ENCODE measurements at regions not wholly inside any gene's neighbourhood (a gene's known extent, or its start where the extent isn't known, plus 50 kb on each side); places are given as distances from the start of the nearest gene placed in this dataset.

- no peak for ATAC-seq
- peaks cover under 1% of the 10 kb centered on the region; the same call in 1 of the 3 replicates for H3K9me3 Mint-ChIP-seq
Measured at GRCh38 chr3:181518222-181518621, 193.5 kb upstream of the SOX2 start.

More at GRCh38 chr3:181518222-181518621, 193.5 kb upstream of the SOX2 start:
- TF ChIP-seq CTCF (conservative IDR thresholded peaks at IDR 0.05; ENCODE audit: low read depth in 2 of 2), result no peak
- TF ChIP-seq EZH2 (IDR thresholded peaks at IDR 0.05; ENCODE audit: low read depth, unreplicated experiment), result no peak
- TF ChIP-seq STAT1 (IDR thresholded peaks at IDR 0.05; ENCODE audit: unreplicated experiment), result no peak
- no peak for TF ChIP-seq REST (IDR thresholded peaks at IDR 0.05; ENCODE audit: unreplicated experiment)
- TF ChIP-seq EZH2phosphoT487 (IDR thresholded peaks at IDR 0.05; ENCODE audit: unreplicated experiment), result no peak
- TF ChIP-seq ZNF462 (CRISPR knock-in tag; IDR thresholded peaks at IDR 0.05), result no peak
- TF ChIP-seq ETS1 (IDR thresholded peaks at IDR 0.05), result no peak
- TF ChIP-seq NANOG (IDR thresholded peaks at IDR 0.05; ENCODE audit: borderline replicate concordance), result no peak
- TF ChIP-seq POLR2AphosphoS5 (IDR thresholded peaks at IDR 0.05; ENCODE audit: low read depth), result no peak
- TF ChIP-seq ZNF331 (CRISPR knock-in tag; IDR thresholded peaks at IDR 0.05; ENCODE audit: low read depth), result no peak
- TF ChIP-seq ZNF114 (CRISPR knock-in tag; IDR thresholded peaks at IDR 0.05), result no peak
- TF ChIP-seq CREB1 (CRISPR knock-in tag; IDR thresholded peaks at IDR 0.05; ENCODE audit: low read depth), result no peak
- no peak for TF ChIP-seq JUNB (IDR thresholded peaks at IDR 0.05; ENCODE audit: unreplicated experiment)
- H3K4me1 Mint-ChIP-seq, result no peaks in the 10 kb centered on the region
- H3K4me3 Mint-ChIP-seq, result no peak overlapping the region
- H3K27me3 Mint-ChIP-seq (ENCODE audit: insufficient read depth, low read depth, poor library complexity), result peaks cover 2% of the 10 kb centered on the region
- H3K36me3 Mint-ChIP-seq (ENCODE audit: low read depth), result no peaks in the 10 kb centered on the region
- Histone ChIP-seq H3F3A (replicated peaks; ENCODE audit: low read depth) (no peaks in the 10 kb centered on the region), H3K27me3 (ENCODE audit: insufficient read depth) (no peaks in the 10 kb centered on the region), H3K4me1 (ENCODE audit: insufficient read depth) (no peaks in the 10 kb centered on the region), H3K79me2 (replicated peaks; ENCODE audit: insufficient read depth) (no peaks in the 10 kb centered on the region), H3K9me2 (ENCODE audit: insufficient read depth) (no peaks in the 10 kb centered on the region; the same call in 1 of the 2 replicates), H3K36me3 (ENCODE audit: insufficient read depth) (no peaks in the 10 kb centered on the region), H3K27ac (ENCODE audit: low read depth) (no peak overlapping the region), H3K4me2 (no peak overlapping the region), H2AFZ (no peak overlapping the region), H3K4me3 (no peak overlapping the region), H4K20me1 (replicated peaks; ENCODE audit: insufficient read depth) (no peaks in the 10 kb centered on the region)
- H3K27ac Mint-ChIP-seq, result no peak overlapping the region
- DNase-seq (ENCODE audit: low spot score), result no peak

All from GM23338 (cell line).